Natural killer cell (primary cell): ENCODE measurements at regions not wholly inside any gene's neighbourhood (a gene's known extent, or its start where the extent isn't known, plus 50 kb on each side); places are given as distances from the start of the nearest gene placed in this dataset.

Experiments used
- ATAC-seq, 3 donors: fragments of 150-1000 bp in 2 of 3; fragments of 200-7000 bp in 1 of 3; cut with Tn5 transposase; 1 replicate in 1 of 3; 2 replicates in 2 of 3; pipeline ENCODE4 v1.10.0; 2021; ENCODE audit warnings: mild to moderate bottlenecking in 2 of 3, moderate library complexity in 2 of 3
- DNase-seq, 2 donors: peaks; one replicate each; pipeline versions ENCODE4 v3.0.0 to v3.0.0-alpha.2; 2013 to 2021; ENCODE audit warnings: mixed read lengths in 1 of 2
- H3K27ac ChIP-seq: one replicate; pipeline ENCODE4 v1.5.1; 2013; ENCODE audit warnings: mild to moderate bottlenecking, low read length
- H3K27me3 ChIP-seq: one replicate; pipeline ENCODE4 v1.6.1; 2013; ENCODE audit warnings: low read length; ENCODE audit not compliant: control insufficient read depth, insufficient read depth
- H3K36me3 ChIP-seq: one replicate; pipeline ENCODE4 v1.6.1; 2013; ENCODE audit warnings: low read length; ENCODE audit not compliant: control insufficient read depth, insufficient read depth
- H3K4me1 ChIP-seq: one replicate; pipeline ENCODE4 v1.6.1; 2013; ENCODE audit warnings: low read length; ENCODE audit not compliant: control insufficient read depth, insufficient read depth
- H3K4me3 ChIP-seq: one replicate; pipeline ENCODE4 v1.5.1; 2013; ENCODE audit warnings: low read length
- H3K9me3 ChIP-seq: one replicate; pipeline ENCODE4 v1.6.1; 2013; ENCODE audit warnings: low read length; ENCODE audit not compliant: control insufficient read depth, insufficient read depth
- H3K27ac Mint-ChIP-seq, 2 donors: one replicate each; pipeline ENCODE4 v1.8.0; 2022; ENCODE audit warnings: mild to moderate bottlenecking in 2 of 2, mixed read lengths in 2 of 2, moderate library complexity in 1 of 2
- H3K27me3 Mint-ChIP-seq, 2 donors: one replicate each; pipeline ENCODE4 v1.8.0; 2022; ENCODE audit warnings: low read depth in 2 of 2, mixed read lengths in 2 of 2
- H3K36me3 Mint-ChIP-seq: one replicate; pipeline ENCODE4 v1.8.0; 2022; ENCODE audit warnings: mixed read lengths
- H3K4me1 Mint-ChIP-seq, 2 donors: one replicate each; pipeline ENCODE4 v1.8.0; 2022; ENCODE audit warnings: mixed read lengths in 2 of 2
- H3K4me3 Mint-ChIP-seq: one replicate; pipeline ENCODE4 v1.8.0; 2022; ENCODE audit warnings: mild to moderate bottlenecking, moderate library complexity, mixed read lengths
- H3K9me3 Mint-ChIP-seq, 2 donors: one replicate each; pipeline ENCODE4 v1.8.0; 2022; ENCODE audit warnings: mixed read lengths in 2 of 2
- WGBS: methylation state at CpG from one replicate; pipeline ENCODE4 v1.1.7; 2013; ENCODE audit warnings: missing lambda C conversion rate; ENCODE audit not compliant: insufficient coverage; 5-methylcytosine and 5-hydroxymethylcytosine counted together
- intact Hi-C: fragments of 100-400 bp; cut with micrococcal nuclease; formaldehyde crosslinking; loops from one replicate; pipeline ENCODE4 v1.14.2; 2022
- TF ChIP-seq, protein P1 (sequence below): fragments of 200-600 bp; IDR thresholded peaks from one replicate; pipeline ENCODE4 v1.8.0; 2022; ENCODE audit warnings: antibody characterized with exemption

DNA sequence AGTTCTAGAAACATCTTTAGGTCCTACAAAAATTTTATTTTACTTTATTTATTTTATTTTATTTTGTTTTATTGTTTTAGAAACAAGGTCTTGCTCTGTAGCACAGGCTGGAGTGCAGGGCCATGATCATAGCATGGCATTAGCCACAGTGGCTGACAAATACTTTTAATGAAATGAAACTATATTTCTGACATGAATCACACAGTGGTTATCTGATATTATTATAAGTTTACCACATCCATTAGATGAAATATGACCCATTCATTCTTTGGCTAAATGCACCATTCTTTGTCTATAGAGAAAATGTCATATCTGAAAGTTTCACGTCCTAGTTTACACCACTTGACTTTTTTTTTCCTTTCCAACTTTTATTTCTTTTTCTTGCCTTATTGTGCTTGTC lies 613.4 kb upstream of the ADAMTS5 start:
- no peak for DNase-seq
- H3K27me3 ChIP-seq, result no peaks in the 10 kb centered on the region
- no peak overlapping the region for H3K4me3 Mint-ChIP-seq
- no peaks in the 10 kb centered on the region for H3K36me3 Mint-ChIP-seq
- no CpG with 5 or more reads among the region's 1 CpG for WGBS
- no peaks in the 10 kb centered on the region for H3K27me3 Mint-ChIP-seq
- H3K9me3 ChIP-seq, result no peaks in the 10 kb centered on the region
- no peak overlapping the region for H3K27ac ChIP-seq
- TF ChIP-seq, protein P1, sequence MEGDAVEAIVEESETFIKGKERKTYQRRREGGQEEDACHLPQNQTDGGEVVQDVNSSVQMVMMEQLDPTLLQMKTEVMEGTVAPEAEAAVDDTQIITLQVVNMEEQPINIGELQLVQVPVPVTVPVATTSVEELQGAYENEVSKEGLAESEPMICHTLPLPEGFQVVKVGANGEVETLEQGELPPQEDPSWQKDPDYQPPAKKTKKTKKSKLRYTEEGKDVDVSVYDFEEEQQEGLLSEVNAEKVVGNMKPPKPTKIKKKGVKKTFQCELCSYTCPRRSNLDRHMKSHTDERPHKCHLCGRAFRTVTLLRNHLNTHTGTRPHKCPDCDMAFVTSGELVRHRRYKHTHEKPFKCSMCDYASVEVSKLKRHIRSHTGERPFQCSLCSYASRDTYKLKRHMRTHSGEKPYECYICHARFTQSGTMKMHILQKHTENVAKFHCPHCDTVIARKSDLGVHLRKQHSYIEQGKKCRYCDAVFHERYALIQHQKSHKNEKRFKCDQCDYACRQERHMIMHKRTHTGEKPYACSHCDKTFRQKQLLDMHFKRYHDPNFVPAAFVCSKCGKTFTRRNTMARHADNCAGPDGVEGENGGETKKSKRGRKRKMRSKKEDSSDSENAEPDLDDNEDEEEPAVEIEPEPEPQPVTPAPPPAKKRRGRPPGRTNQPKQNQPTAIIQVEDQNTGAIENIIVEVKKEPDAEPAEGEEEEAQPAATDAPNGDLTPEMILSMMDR, result no peak
- no peaks in the 10 kb centered on the region for H3K4me1 ChIP-seq
- no peak for ATAC-seq
- H3K4me3 ChIP-seq, result no peak overlapping the region
- no peaks in the 10 kb centered on the region for H3K36me3 ChIP-seq
- intact Hi-C loops, result no loop called here
- H3K27ac Mint-ChIP-seq, result no peak overlapping the region
- peaks cover 0 to 2% of the 10 kb centered on the region in 2 donors for H3K9me3 Mint-ChIP-seq
- H3K4me1 Mint-ChIP-seq, result no peaks in the 10 kb centered on the region

DNA sequence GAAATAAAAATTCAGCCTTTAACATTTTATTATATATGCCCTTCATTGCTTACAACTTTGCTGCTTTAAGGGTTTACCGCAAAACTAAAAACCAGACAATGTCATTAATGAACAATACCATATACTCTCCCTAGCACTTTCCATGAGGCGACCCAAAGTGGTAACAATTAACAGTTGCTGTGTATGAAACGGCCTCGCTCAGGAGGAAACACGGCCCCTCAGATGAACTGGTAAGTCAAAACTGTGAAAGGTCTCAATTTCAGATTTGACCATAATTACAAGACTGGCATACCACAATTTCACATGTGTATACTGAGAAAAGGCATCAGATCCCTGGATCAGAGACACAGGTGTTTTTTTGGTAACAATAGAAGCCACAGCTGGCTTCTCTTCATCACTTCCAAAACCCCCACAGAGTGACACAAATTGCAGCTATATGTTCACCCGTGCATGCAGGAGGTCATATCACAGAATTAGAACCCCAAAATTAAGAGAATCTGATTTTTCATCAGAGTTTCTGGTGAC lies 611.9 kb upstream of the ADAMTS5 start:
- H3K36me3 Mint-ChIP-seq, result no peaks in the 10 kb centered on the region
- Histone ChIP-seq H3K36me3 (no peaks in the 10 kb centered on the region), H3K4me3 (no peak overlapping the region), H3K4me1 (no peaks in the 10 kb centered on the region), H3K27ac (no peak overlapping the region), H3K9me3 (no peaks in the 10 kb centered on the region), H3K27me3 (no peaks in the 10 kb centered on the region)
- peaks cover 4 to 7% of the 10 kb centered on the region in 2 donors for H3K9me3 Mint-ChIP-seq
- intact Hi-C loops, result no loop called here
- H3K27me3 Mint-ChIP-seq, result no peaks in the 10 kb centered on the region
- ATAC-seq (no peak), DNase-seq (no peak)
- TF ChIP-seq, protein P1, result no peak
- no peak overlapping the region for H3K4me3 Mint-ChIP-seq
- H3K4me1 Mint-ChIP-seq, result no peaks in the 10 kb centered on the region
- WGBS, result 88% methylated on average over 6 of the region's 6 CpGs
- H3K27ac Mint-ChIP-seq, result no peak overlapping the region

DNA sequence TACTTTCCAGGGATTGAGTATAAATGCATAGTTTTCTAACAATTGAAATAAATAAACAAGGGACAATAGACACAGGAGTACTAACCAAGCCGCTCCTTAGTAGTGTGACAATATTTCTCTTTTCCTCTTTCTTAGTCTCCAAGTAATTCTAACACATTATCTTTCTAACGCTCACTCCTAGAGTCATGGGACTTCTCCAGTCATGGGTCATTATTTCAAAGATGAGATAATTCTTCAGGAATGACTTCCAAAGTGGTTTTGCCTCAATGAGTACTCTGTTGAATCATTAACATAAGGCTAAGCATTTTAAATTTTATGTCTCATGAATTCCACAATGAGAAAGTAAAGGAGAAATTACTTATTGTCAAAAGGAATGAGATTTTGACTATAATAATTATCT lies 605.8 kb upstream of the ADAMTS5 start:
- Mint-ChIP-seq H3K27me3 (no peaks in the 10 kb centered on the region), H3K9me3 (peaks cover 8 to 9% of the 10 kb centered on the region in 2 donors)
- intact Hi-C loops, result no loop called here

DNA sequence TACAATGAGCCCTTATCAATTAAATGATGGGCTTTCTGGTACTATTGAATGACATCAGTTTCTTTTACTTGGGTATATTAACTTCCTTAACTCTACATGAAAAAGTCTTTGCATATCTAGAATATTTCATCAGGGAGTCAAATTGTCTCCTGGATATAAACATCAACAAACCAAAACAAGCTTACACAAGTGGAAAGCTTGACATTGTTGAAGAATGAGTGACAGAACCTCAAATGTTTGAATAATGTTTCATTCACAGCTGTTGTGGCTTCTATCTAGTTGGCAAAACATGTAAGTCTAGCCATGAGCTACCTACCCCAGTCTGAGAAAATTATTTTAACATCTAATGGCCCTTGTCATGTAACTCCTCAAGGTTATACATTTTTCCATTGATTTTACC lies 604.8 kb upstream of the ADAMTS5 start:
- DNase-seq (no peak), ATAC-seq (no peak)
- no peaks in the 10 kb centered on the region for H3K9me3 ChIP-seq
- Mint-ChIP-seq H3K4me3 (no peak overlapping the region), H3K9me3 (peaks cover 8 to 9% of the 10 kb centered on the region in 2 donors), H3K4me1 (no peaks in the 10 kb centered on the region), H3K36me3 (no peaks in the 10 kb centered on the region), H3K27ac (no peak overlapping the region), H3K27me3 (no peaks in the 10 kb centered on the region)
- H3K4me3 ChIP-seq, result no peak overlapping the region
- no peak overlapping the region for H3K27ac ChIP-seq
- no peaks in the 10 kb centered on the region for H3K36me3 ChIP-seq
- H3K4me1 ChIP-seq, result no peaks in the 10 kb centered on the region
- intact Hi-C loops, result no loop called here
- TF ChIP-seq, protein P1, result no peak
- H3K27me3 ChIP-seq, result no peaks in the 10 kb centered on the region

More for the DNA sequence above, 605.8 kb upstream of the ADAMTS5 start:
- 100% methylated on average over 2 of the region's 2 CpGs for WGBS
- no peak for DNase-seq
- H3K9me3 ChIP-seq, result no peaks in the 10 kb centered on the region
- TF ChIP-seq, protein P1, result no peak
- H3K27me3 ChIP-seq, result no peaks in the 10 kb centered on the region
- Mint-ChIP-seq H3K36me3 (no peaks in the 10 kb centered on the region), H3K4me3 (no peak overlapping the region), H3K27ac (no peak overlapping the region), H3K4me1 (no peaks in the 10 kb centered on the region)
- H3K4me3 ChIP-seq, result no peak overlapping the region
- no peaks in the 10 kb centered on the region for H3K4me1 ChIP-seq
- H3K27ac ChIP-seq, result no peak overlapping the region
- H3K36me3 ChIP-seq, result no peaks in the 10 kb centered on the region
- no peak for ATAC-seq
